Type B pancreatic cell (in vitro differentiated cells): ENCODE measurements at regions not wholly inside any gene's neighbourhood (a gene's known extent, or its start where the extent isn't known, plus 50 kb on each side); places are given as distances from the start of the nearest gene placed in this dataset.

Experiments
- DNase-seq: peaks from one replicate; pipeline ENCODE4 v3.0.0; 2021; ENCODE audit warnings: mixed read lengths; ENCODE audit not compliant: unreplicated experiment; ENCODE audit errors: extremely low spot score
- H3K27ac Mint-ChIP-seq: 2 replicates; pipeline ENCODE4 v1.8.0; 2021; ENCODE audit warnings: mild to moderate bottlenecking, mixed read lengths
- H3K27me3 Mint-ChIP-seq: 2 replicates; pipeline ENCODE4 v1.8.0; 2021; ENCODE audit warnings: mixed read lengths
- H3K36me3 Mint-ChIP-seq: 2 replicates; pipeline ENCODE4 v1.8.0; 2021; ENCODE audit warnings: mixed read lengths
- H3K4me1 Mint-ChIP-seq: one replicate; pipeline ENCODE4 v1.8.0; 2021; ENCODE audit warnings: mixed read lengths; ENCODE audit not compliant: unreplicated experiment
- H3K4me3 Mint-ChIP-seq: 2 replicates; pipeline ENCODE4 v1.8.0; 2021; ENCODE audit warnings: mild to moderate bottlenecking, mixed read lengths
- H3K9me3 Mint-ChIP-seq: 2 replicates; pipeline ENCODE4 v1.8.0; 2021; ENCODE audit warnings: mixed read lengths
- CTCF ChIP-seq: fragments of 200-600 bp; sonication (generic); conservative IDR thresholded peaks from 2 replicates; pipeline ENCODE4 v1.5.0; 2021; ENCODE audit warnings: antibody characterized with exemption, mild to moderate bottlenecking

DNA sequence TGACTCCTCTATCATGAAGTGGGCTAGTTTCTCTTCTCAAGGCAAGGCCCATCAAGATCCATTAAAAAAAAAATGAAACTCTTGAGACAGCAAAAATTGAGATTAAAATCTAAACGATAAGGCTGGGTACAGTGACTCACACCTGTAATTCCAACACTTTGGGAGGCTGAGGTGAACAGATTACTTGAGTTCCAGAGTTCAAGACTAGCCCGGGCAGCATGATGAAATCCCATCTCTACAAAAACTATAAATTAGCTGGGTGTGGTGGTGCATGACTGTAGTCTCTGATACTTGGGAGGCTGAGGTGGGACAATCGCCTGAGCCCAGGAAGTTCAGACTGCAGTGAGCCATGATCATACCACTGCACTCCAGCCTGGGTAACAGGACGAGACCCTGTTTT, 226.5 kb upstream of the SOX5 start:
- Mint-ChIP-seq H3K27ac (peak overlapping the region; percentile 62), H3K9me3 (no peaks in the 10 kb centered on the region), H3K27me3 (no peaks in the 10 kb centered on the region), H3K36me3 (peaks cover 10% of the 10 kb centered on the region), H3K4me3 (no peak overlapping the region), H3K4me1 (peaks cover 7% of the 10 kb centered on the region)
- no peak for DNase-seq
- TF ChIP-seq CTCF: no peak

DNA sequence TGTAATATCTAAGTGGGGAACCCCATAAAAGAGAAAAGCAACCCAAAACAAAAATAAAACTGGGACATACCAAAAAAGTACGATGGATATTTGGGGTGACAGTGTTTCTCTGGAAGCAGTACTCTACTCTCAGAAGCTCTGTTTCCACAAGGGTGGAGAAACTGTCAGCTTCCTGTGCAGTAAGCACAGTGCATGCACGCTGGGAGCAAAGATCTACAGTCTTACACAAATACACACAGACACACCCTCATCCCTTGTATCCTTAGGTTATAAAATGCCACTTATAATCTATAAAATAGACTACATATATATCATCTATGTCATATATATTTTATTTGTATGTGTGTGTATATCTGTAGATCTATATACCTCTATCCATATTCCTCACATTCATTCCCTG, 225.8 kb upstream of the SOX5 start:
- no peaks in the 10 kb centered on the region for H3K27me3 Mint-ChIP-seq
- no peak for DNase-seq
- H3K27ac Mint-ChIP-seq: no peak overlapping the region
- TF ChIP-seq CTCF: no peak
- peaks cover 8% of the 10 kb centered on the region for H3K36me3 Mint-ChIP-seq
- no peaks in the 10 kb centered on the region for H3K9me3 Mint-ChIP-seq
- no peak overlapping the region for H3K4me3 Mint-ChIP-seq
- peaks cover 7% of the 10 kb centered on the region for H3K4me1 Mint-ChIP-seq

GRCh38 chr12:24173067-24173466, 223.6 kb upstream of the SOX5 start:
- Mint-ChIP-seq H3K9me3 (no peaks in the 10 kb centered on the region), H3K4me1 (peaks cover 7% of the 10 kb centered on the region), H3K27ac (peak overlapping the region; percentile 22), H3K4me3 (peak overlapping the region; percentile 8), H3K36me3 (peaks cover 4% of the 10 kb centered on the region), H3K27me3 (no peaks in the 10 kb centered on the region)
- no peak for TF ChIP-seq CTCF
- DNase-seq: no peak

DNA sequence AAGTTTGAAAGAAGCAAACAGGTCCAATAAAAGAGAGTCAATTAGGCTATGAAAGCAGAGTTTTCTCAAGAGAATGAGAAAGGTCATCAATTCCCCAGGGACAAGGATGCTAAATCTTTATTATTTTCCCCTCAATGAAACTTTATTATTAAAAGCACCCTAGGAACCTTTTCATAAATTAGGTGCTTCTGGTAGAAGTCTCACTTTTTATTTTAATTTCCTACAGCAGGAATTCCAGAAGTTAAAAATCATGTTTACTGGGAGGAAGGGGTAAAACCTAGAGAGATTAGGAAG, 223.2 kb upstream of the SOX5 start:
- H3K4me3 Mint-ChIP-seq: no peak overlapping the region
- no peaks in the 10 kb centered on the region for H3K9me3 Mint-ChIP-seq
- no peaks in the 10 kb centered on the region for H3K27me3 Mint-ChIP-seq
- H3K4me1 Mint-ChIP-seq: peaks cover 7% of the 10 kb centered on the region
- peaks cover 4% of the 10 kb centered on the region for H3K36me3 Mint-ChIP-seq
- no peak for TF ChIP-seq CTCF
- DNase-seq: no peak
- H3K27ac Mint-ChIP-seq: peak overlapping the region; percentile 9

DNA sequence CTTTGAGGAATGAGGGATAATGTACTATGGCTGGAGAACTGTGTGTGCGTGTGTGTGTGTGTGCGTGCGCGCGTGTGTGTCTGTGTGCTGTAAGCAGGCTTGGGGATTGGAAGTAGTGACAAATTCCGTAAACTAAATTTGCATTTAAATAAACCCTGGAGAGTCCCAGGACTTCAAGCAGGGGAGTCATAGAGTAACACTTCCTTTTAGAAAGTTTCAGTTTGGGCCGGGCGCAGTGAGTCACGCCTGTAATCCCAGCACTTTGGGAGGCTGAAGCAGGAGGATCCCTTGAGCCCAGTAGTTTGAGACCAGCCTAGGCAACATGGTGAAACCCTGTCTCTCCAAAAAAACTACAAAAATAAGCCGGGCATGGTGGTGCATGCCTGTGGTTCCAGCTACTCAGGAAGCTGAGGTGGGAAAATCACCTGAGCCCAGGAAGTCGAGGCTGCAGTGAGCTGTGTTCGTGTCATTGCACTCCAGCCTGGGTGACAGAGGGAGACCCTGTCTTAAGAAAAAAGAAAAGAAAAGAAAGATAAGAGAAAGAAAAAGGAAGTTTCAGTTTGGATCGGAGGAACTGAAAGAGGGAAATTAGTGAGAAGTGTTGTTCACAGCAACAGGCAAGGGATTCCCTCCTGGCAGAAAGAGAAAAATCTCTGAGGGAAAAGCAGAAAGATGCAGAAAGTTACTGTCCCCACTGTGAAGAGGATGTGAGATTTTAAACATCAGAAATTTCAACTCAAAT, 222.7 kb upstream of the SOX5 start:
- TF ChIP-seq CTCF: no peak
- peak overlapping the region; percentile 9 for H3K27ac Mint-ChIP-seq
- DNase-seq: no peak
- H3K27me3 Mint-ChIP-seq: no peaks in the 10 kb centered on the region
- no peak overlapping the region for H3K4me3 Mint-ChIP-seq
- no peaks in the 10 kb centered on the region for H3K9me3 Mint-ChIP-seq
- H3K4me1 Mint-ChIP-seq: peaks cover 7% of the 10 kb centered on the region
- peaks cover 4% of the 10 kb centered on the region for H3K36me3 Mint-ChIP-seq

DNA sequence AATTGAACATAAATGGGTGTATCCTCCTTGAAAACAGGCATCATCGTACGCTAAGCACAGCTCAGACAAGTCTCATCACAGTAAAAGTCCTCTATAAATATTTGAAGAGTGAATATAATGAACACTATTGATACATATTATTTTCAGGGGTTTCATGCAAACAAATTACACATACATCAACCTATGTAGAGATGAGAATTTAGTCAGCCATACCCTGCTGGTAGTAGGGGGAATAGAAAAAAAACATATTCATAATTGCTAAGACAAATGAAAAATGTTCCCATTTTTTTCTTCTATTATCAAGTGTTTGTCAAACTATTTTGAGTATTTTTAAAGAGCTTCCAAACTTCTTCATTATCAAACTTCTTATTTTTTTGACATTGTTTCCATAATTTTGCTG, 205.6 kb upstream of the SOX5 start:
- no peak overlapping the region for H3K27ac Mint-ChIP-seq
- H3K36me3 Mint-ChIP-seq: no peaks in the 10 kb centered on the region
- H3K4me1 Mint-ChIP-seq: no peaks in the 10 kb centered on the region
- H3K4me3 Mint-ChIP-seq: no peak overlapping the region
- no peaks in the 10 kb centered on the region for H3K27me3 Mint-ChIP-seq
- no peak for DNase-seq
- peak; percentile 59 for TF ChIP-seq CTCF
- H3K9me3 Mint-ChIP-seq: no peaks in the 10 kb centered on the region
